Natural killer cell (primary cell): ENCODE measurements at regions not wholly inside any gene's neighbourhood (a gene's known extent, or its start where the extent isn't known, plus 50 kb on each side); places are given as distances from the start of the nearest gene placed in this dataset.

ENCODE experiments used
- ATAC-seq, 3 donors: fragments of 150-1000 bp in 2 of 3; fragments of 200-7000 bp in 1 of 3; cut with Tn5 transposase; 1 replicate in 1 of 3; 2 replicates in 2 of 3; pipeline ENCODE4 v1.10.0; 2021; ENCODE audit warnings: mild to moderate bottlenecking in 2 of 3, moderate library complexity in 2 of 3
- DNase-seq, 2 donors: peaks; one replicate each; pipeline versions ENCODE4 v3.0.0 to v3.0.0-alpha.2; 2013 to 2021; ENCODE audit warnings: mixed read lengths in 1 of 2
- H3K27ac ChIP-seq: one replicate; pipeline ENCODE4 v1.5.1; 2013; ENCODE audit warnings: mild to moderate bottlenecking, low read length
- H3K27me3 ChIP-seq: one replicate; pipeline ENCODE4 v1.6.1; 2013; ENCODE audit warnings: low read length; ENCODE audit not compliant: control insufficient read depth, insufficient read depth
- H3K36me3 ChIP-seq: one replicate; pipeline ENCODE4 v1.6.1; 2013; ENCODE audit warnings: low read length; ENCODE audit not compliant: control insufficient read depth, insufficient read depth
- H3K4me1 ChIP-seq: one replicate; pipeline ENCODE4 v1.6.1; 2013; ENCODE audit warnings: low read length; ENCODE audit not compliant: control insufficient read depth, insufficient read depth
- H3K4me3 ChIP-seq: one replicate; pipeline ENCODE4 v1.5.1; 2013; ENCODE audit warnings: low read length
- H3K9me3 ChIP-seq: one replicate; pipeline ENCODE4 v1.6.1; 2013; ENCODE audit warnings: low read length; ENCODE audit not compliant: control insufficient read depth, insufficient read depth
- H3K27ac Mint-ChIP-seq, 2 donors: one replicate each; pipeline ENCODE4 v1.8.0; 2022; ENCODE audit warnings: mild to moderate bottlenecking in 2 of 2, mixed read lengths in 2 of 2, moderate library complexity in 1 of 2
- H3K27me3 Mint-ChIP-seq, 2 donors: one replicate each; pipeline ENCODE4 v1.8.0; 2022; ENCODE audit warnings: low read depth in 2 of 2, mixed read lengths in 2 of 2
- H3K36me3 Mint-ChIP-seq: one replicate; pipeline ENCODE4 v1.8.0; 2022; ENCODE audit warnings: mixed read lengths
- H3K4me1 Mint-ChIP-seq, 2 donors: one replicate each; pipeline ENCODE4 v1.8.0; 2022; ENCODE audit warnings: mixed read lengths in 2 of 2
- H3K4me3 Mint-ChIP-seq: one replicate; pipeline ENCODE4 v1.8.0; 2022; ENCODE audit warnings: mild to moderate bottlenecking, moderate library complexity, mixed read lengths
- H3K9me3 Mint-ChIP-seq, 2 donors: one replicate each; pipeline ENCODE4 v1.8.0; 2022; ENCODE audit warnings: mixed read lengths in 2 of 2
- CTCF ChIP-seq: fragments of 200-600 bp; IDR thresholded peaks from one replicate; pipeline ENCODE4 v1.8.0; 2022; ENCODE audit warnings: antibody characterized with exemption
- WGBS: methylation state at CpG from one replicate; pipeline ENCODE4 v1.1.7; 2013; ENCODE audit warnings: missing lambda C conversion rate; ENCODE audit not compliant: insufficient coverage; 5-methylcytosine and 5-hydroxymethylcytosine counted together
- intact Hi-C: fragments of 100-400 bp; cut with micrococcal nuclease; formaldehyde crosslinking; loops from one replicate; pipeline ENCODE4 v1.14.2; 2022

GRCh38 chr5:17802256-17802655 lies 168.0 kb downstream of the TAF11L14 start:
- no peak for TF ChIP-seq CTCF
- Mint-ChIP-seq H3K9me3 (peaks cover 18 to 19% of the 10 kb centered on the region in 2 donors), H3K4me1 (no peaks in the 10 kb centered on the region), H3K4me3 (no peak overlapping the region), H3K27me3 (no peaks in the 10 kb centered on the region), H3K36me3 (peaks cover 8% of the 10 kb centered on the region), H3K27ac (no peak overlapping the region)
- Histone ChIP-seq H3K36me3 (no peaks in the 10 kb centered on the region), H3K27ac (no peak overlapping the region), H3K4me1 (no peaks in the 10 kb centered on the region), H3K27me3 (no peaks in the 10 kb centered on the region), H3K9me3 (no peaks in the 10 kb centered on the region), H3K4me3 (no peak overlapping the region)
- DNase-seq = no peak
- intact Hi-C loops = no loop called here
- 93% methylated on average over 2 of the region's 3 CpGs for WGBS
- ATAC-seq = no peak

GRCh38 chr5:17803971-17804370 lies 169.7 kb downstream of the TAF11L14 start:
- Histone ChIP-seq H3K4me1 (no peaks in the 10 kb centered on the region), H3K27me3 (no peaks in the 10 kb centered on the region), H3K36me3 (no peaks in the 10 kb centered on the region), H3K9me3 (no peaks in the 10 kb centered on the region), H3K4me3 (no peak overlapping the region), H3K27ac (no peak overlapping the region)
- H3K9me3 Mint-ChIP-seq = peaks cover 13 to 17% of the 10 kb centered on the region in 2 donors
- no peak for ATAC-seq
- H3K4me3 Mint-ChIP-seq = no peak overlapping the region
- intact Hi-C loops = no loop called here
- H3K27me3 Mint-ChIP-seq = no peaks in the 10 kb centered on the region
- no peaks in the 10 kb centered on the region for H3K36me3 Mint-ChIP-seq
- TF ChIP-seq CTCF = no peak
- DNase-seq = no peak
- no peak overlapping the region for H3K27ac Mint-ChIP-seq
- no peaks in the 10 kb centered on the region for H3K4me1 Mint-ChIP-seq

- Mint-ChIP-seq H3K4me1 (no peaks in the 10 kb centered on the region), H3K36me3 (no peaks in the 10 kb centered on the region)
- no peak for TF ChIP-seq CTCF
These were observed 171.1 kb downstream of the TAF11L14 start for GRCh38 chr5:17805227-17805825.

GRCh38 chr5:17806818-17807468 lies 172.7 kb downstream of the TAF11L14 start:
- WGBS = 87% methylated on average over 5 of the region's 5 CpGs
- no peak overlapping the region for H3K4me3 ChIP-seq
- H3K27ac Mint-ChIP-seq = no peak overlapping the region
- H3K9me3 Mint-ChIP-seq = peaks cover 12 to 19% of the 10 kb centered on the region in 2 donors
- no peaks in the 10 kb centered on the region for H3K27me3 Mint-ChIP-seq
- H3K4me1 ChIP-seq = no peaks in the 10 kb centered on the region
- TF ChIP-seq CTCF = no peak
- no peaks in the 10 kb centered on the region for H3K36me3 ChIP-seq
- no peaks in the 10 kb centered on the region for H3K9me3 ChIP-seq
- H3K4me3 Mint-ChIP-seq = no peak overlapping the region
- H3K4me1 Mint-ChIP-seq = no peaks in the 10 kb centered on the region
- H3K27me3 ChIP-seq = no peaks in the 10 kb centered on the region
- intact Hi-C loops = no loop called here
- no peak overlapping the region for H3K27ac ChIP-seq
- ATAC-seq (no peak), DNase-seq (no peak)
- H3K36me3 Mint-ChIP-seq = no peaks in the 10 kb centered on the region

More at GRCh38 chr5:17805227-17805825, 171.1 kb downstream of the TAF11L14 start:
- no peak overlapping the region for H3K4me3 Mint-ChIP-seq
- H3K27ac ChIP-seq = no peak overlapping the region
- no peak overlapping the region for H3K27ac Mint-ChIP-seq
- no CpG with 5 or more reads among the region's 2 CpGs for WGBS
- no peaks in the 10 kb centered on the region for H3K9me3 ChIP-seq
- no peak overlapping the region for H3K4me3 ChIP-seq
- no peaks in the 10 kb centered on the region for H3K36me3 ChIP-seq
- intact Hi-C loops = no loop called here
- ATAC-seq (no peak), DNase-seq (no peak)
- no peaks in the 10 kb centered on the region for H3K4me1 ChIP-seq
- no peaks in the 10 kb centered on the region for H3K27me3 Mint-ChIP-seq
- H3K27me3 ChIP-seq = no peaks in the 10 kb centered on the region
- peaks cover 12 to 19% of the 10 kb centered on the region in 2 donors for H3K9me3 Mint-ChIP-seq
